ENCODE measurements at regions not wholly inside any gene's neighbourhood (a gene's known extent, or its start where the extent isn't known, plus 50 kb on each side); places are given as distances from the start of the nearest gene placed in this dataset.
"Not testable (repeated sequence)": the region's sequence is repeated elsewhere in the genome, so short reads cannot be mapped to it uniquely, and the experiment has no call there.

GRCh38 chr6:144353871-144354314, 68.8 kb downstream of the UTRN start:
- no peak overlapping the region for H3K4me3 ChIP-seq (ENCODE audit: low read depth, low read length)

GRCh38 chr6:144359783-144360182, 74.6 kb downstream of the UTRN start:
- no peak overlapping the region for H3K4me3 ChIP-seq (ENCODE audit: low read depth, low read length)

- no peak overlapping the region for H3K4me3 ChIP-seq (ENCODE audit: low read depth, low read length)
Measured at GRCh38 chr6:144360401-144360800, 75.3 kb downstream of the UTRN start.

GRCh38 chr6:144361016-144361415, 75.9 kb downstream of the UTRN start:
- no peak overlapping the region for H3K4me3 ChIP-seq (ENCODE audit: low read depth, low read length)

- H3K4me3 ChIP-seq (ENCODE audit: low read depth, low read length): no peak overlapping the region
Measured at GRCh38 chr6:144362042-144363018, 77.2 kb downstream of the UTRN start.

- H3K4me3 ChIP-seq (ENCODE audit: low read depth, low read length): no peak overlapping the region
Measured at GRCh38 chr6:144364208-144364720, 79.1 kb downstream of the UTRN start.

DNA sequence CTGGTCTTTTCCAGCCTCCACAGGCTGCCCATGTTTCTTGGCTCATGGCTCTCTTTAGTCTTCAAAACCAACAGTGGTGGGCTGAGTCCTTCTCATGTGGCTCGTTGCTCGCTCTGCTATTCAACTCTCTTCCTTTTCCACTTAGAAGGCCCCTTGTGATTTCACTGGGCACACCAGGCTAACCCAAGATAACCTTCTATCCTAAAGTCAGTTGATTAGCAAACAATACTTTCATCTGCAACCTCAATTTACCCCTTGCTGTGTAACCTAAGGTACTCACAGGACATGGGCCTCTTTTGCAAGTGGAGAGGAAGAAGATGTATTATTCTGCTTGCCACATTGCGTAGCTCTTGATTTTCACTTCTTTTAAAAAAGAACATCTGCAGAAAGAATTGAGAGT, 79.6 kb downstream of the UTRN start:
- H3K4me3 ChIP-seq (ENCODE audit: low read depth, low read length): no peak overlapping the region

DNA sequence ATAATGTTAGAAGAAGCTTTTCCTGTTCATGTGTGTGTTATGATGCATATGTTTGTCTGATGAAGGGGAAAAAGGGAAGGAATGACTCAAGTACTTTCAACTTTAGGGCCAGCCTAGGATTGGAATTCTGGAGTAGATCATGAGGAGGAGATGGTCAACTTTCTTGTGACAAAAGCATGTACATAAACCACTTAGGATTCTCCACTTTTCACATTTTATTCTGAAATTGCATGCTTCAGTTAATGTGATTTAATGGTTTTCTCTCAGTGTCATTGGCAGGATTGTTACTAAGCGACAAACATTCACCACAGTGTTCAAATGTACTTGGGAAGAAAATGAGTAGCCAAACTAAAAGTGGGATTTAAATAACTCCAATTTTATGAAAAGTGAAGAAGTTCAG, 80.1 kb downstream of the UTRN start:
- H3K4me3 ChIP-seq (ENCODE audit: low read depth, low read length): no peak overlapping the region

DNA sequence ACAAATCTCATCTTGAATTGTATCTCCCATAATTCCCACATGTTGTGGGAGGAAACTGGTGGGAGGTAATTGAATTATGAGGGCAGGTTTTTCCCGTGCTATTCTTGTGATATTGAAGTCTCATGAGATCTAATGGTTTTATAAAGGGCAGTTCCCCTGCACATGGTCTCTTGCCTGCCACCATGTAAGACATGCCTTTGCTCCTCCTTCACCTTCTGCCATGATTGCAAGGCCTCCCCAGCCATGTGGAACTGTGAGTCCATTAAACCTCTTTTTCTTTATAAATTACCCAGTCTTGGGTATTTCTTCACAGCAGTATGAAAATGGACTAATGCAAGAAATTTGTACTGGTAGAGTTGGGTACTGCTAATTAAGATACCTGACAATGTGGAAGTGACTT, 84.6 kb downstream of the UTRN start:
- not testable (repeated sequence) for H3K4me3 ChIP-seq (ENCODE audit: low read depth, low read length)

DNA sequence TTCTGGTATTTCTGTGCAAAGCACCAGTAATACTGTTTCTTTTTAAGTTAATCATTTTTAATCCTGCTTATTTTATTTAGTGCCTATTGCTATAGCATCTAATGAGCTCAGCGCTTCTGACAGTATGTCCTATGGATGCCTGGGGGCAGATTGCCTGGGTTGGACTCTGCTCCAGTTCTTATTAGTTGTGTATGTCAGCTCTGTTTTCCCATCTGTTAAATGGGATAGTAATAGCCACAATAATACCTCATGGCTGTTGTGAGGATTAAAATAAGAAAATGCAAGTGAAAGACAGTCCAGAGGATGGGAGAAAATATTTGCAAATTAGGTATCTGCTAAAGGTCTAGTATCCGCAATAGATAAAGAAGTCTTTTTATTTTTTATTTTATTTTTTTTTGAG, 87.0 kb downstream of the UTRN start:
- no peak overlapping the region for H3K4me3 ChIP-seq (ENCODE audit: low read depth, low read length)

DNA sequence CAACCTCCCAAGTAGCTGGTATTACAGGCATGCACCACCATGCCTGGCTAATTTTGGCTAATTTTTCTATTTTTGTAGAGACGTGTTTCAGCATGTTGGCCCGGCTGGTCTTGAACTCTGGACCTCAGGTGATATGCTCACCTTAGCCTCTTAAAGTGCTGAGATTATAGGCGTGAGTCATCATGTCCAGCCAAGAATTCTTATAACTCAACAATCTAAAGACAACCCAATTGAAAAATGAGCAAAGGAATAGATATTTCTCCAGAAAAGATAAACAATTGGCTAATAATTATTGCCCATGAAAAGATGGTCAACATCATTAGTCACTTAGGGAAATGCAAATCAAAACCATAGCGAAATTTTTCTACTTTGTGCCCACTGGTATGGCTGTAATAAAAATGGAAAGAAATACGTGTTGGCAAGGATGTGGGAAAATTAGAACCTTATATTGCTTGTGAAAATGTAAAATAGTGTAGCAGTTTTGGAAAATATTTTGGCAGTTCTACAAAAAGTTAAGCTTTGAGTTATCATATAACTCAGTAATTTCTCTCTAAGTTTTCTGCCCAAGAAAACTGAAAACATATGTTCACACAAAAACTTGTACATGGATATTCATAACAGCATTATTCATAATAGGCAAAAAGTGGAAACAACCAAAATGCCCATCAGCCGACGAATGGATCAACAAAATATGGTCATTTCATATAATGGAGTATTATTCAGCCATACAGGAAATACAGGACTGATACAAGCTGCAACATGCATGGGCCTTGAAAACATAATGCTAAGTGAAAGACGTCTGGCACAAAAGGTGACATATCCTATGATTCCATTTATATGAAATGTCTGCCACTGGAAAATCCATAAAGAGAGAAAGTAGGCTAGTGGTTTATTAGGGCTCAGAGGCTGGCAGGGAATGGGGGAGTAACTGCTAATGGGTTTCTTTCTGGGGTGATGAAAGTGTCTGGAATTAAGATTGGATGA, 87.8 kb downstream of the UTRN start:
- H3K4me3 ChIP-seq (ENCODE audit: low read depth, low read length): no peak overlapping the region

DNA sequence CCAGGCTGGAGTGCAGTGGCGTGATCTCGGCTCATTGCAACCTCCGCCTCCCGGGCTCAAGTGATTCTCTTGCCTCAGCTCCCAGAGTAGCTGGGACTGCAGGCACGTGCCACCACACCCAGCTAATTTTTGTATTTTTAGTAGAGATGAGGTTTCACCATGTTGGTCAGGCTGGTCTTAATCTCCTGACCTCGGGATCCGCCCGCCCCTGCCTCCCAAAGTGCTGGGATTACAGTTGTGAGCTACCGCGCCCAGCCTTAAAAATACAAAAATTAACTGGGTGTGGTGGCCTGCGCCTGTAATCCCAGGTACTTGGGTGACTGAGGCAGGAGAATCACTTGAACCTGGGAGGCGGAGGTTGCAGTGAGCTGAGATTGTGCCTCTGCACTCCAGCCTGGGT, 89.4 kb downstream of the UTRN start:
- H3K4me3 ChIP-seq (ENCODE audit: low read depth, low read length): not testable (repeated sequence)

DNA sequence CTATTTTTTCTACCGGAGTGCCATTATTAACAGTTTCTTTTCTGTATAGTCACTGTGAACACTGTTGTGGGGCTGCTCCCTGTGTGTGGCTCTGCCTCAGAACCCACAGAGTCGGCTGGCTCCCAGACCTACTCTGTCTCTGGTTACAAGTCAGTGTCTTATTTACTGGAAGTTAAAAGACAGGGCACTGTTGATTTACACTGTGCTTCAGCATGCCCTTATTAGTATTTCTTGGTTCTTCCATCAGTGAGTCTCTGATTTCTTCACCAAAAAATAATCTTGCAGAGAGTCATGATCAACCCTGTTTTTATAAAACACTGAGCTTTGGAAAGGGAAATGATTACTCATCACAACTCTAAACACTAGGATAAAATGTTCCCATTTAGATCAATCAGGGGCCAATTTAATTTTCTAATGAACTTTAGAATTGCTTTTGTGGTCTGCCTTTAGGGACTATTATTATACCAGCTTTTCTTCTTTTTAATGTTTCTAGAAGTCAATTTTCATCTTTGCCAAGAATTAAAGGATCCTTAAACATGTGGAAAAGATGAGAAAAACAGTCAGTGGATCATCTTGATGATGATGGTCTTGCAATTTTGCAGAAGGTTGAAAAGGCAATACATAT, 92.6 kb downstream of the UTRN start:
- no peak overlapping the region for H3K4me3 ChIP-seq (ENCODE audit: low read depth, low read length)

GRCh38 chr6:144378437-144378836, 93.3 kb downstream of the UTRN start:
- H3K4me3 ChIP-seq (ENCODE audit: low read depth, low read length): no peak overlapping the region

GRCh38 chr6:144379356-144379755, 94.2 kb downstream of the UTRN start:
- no peak overlapping the region for H3K4me3 ChIP-seq (ENCODE audit: low read depth, low read length)

DNA sequence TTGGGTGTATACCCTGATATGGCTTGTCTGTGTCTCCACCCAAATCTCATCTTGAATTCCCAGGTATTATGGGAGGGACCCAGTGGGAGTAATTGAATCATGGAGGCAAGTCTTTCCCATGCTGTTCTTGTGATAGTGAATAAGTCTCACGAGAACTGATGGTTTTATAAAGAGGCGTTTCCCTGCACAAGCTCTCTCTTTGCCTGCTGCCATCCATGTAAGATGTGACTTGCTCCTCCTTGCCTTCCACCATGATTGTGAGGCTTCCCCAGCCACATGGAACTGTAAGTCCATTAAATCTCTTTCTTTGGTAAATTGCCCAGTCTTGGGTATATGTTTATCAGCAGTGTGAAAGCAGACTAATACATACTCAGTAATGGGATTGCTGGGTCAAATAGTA, 96.4 kb downstream of the UTRN start:
- H3K4me3 ChIP-seq (ENCODE audit: low read depth, low read length): not testable (repeated sequence)

- no peak overlapping the region for H3K4me3 ChIP-seq (ENCODE audit: low read depth, low read length)
Measured at GRCh38 chr6:144383336-144383735, 98.2 kb downstream of the UTRN start.

DNA sequence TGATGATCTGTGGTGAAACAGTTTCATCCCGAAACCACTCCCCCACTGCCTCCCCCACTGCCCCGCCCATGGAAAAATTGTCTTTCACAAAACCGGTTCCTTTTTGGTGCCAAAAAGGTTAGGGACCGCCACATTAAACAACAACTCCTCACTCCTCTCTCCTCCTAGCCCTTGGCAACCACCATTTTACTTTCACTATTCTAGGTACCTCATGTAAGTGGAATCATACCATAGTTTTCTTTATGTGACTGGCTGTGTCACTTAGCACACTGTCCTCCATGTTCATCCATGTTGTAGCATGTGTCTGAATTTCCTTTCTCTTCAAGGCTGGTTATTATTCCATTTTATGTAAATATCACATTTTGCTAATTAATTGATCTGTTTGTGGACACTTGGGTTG, 99.3 kb downstream of the UTRN start:
- H3K4me3 ChIP-seq (ENCODE audit: low read depth, low read length): no peak overlapping the region

GRCh38 chr6:144389474-144389873, 104.3 kb downstream of the UTRN start:
- H3K4me3 ChIP-seq (ENCODE audit: low read depth, low read length): not testable (repeated sequence)

DNA sequence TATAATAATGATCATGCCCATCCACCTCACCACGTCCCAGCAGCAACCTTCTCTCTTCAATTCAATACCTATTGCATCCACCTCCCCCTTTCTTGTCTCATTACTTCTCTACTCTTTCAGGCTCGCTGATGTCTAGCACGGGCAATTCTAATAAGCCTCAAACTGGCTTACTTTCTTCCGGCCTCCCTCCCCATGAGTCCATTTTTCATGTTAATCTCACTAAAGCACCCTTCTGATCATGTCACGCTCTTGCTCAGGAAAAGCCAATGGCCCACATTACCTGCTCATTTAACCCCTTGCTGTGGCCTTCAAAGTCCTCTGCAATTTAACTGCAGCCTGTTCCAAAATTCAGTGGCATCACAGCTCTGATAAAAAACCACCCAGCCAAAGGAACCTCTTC, 105.1 kb downstream of the UTRN start:
- no peak overlapping the region for H3K4me3 ChIP-seq (ENCODE audit: low read depth, low read length)

DNA sequence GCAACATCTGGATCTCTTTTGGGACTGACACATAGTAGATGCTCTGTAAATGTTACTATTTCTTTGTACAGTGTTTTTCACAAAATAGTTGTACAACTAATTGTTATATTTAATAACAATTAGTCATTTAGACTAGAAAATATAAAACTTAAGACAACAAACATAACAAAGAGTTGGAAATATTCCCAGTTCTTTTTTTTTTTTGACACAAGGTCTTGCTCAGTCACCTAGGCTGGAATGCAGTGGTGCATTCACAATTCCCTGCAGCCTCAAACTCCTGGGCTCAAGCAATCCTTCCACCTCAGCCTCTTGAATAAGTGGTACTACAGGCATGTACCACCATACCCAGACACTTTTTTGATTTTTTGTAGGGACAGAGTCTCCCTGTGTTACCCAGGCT, 105.8 kb downstream of the UTRN start:
- no peak overlapping the region for H3K4me3 ChIP-seq (ENCODE audit: low read depth, low read length)
